B cell (primary cell): ENCODE measurements at regions not wholly inside any gene's neighbourhood (a gene's known extent, or its start where the extent isn't known, plus 50 kb on each side); places are given as distances from the start of the nearest gene placed in this dataset.

Source experiments
- EZH2 ChIP-seq: IDR thresholded peaks from 2 replicates; pipeline ENCODE4 v1.6.1; 2012; ENCODE audit warnings: borderline replicate concordance, low read depth, mild to moderate bottlenecking, moderate library complexity, low read length; ENCODE audit not compliant: insufficient read depth, poor library complexity, severe bottlenecking
- TF ChIP-seq, protein P1 (sequence below): fragments of 200-600 bp; IDR thresholded peaks from one replicate; pipeline ENCODE4 v1.8.0; 2022; ENCODE audit warnings: antibody characterized with exemption, mild to moderate bottlenecking

DNA sequence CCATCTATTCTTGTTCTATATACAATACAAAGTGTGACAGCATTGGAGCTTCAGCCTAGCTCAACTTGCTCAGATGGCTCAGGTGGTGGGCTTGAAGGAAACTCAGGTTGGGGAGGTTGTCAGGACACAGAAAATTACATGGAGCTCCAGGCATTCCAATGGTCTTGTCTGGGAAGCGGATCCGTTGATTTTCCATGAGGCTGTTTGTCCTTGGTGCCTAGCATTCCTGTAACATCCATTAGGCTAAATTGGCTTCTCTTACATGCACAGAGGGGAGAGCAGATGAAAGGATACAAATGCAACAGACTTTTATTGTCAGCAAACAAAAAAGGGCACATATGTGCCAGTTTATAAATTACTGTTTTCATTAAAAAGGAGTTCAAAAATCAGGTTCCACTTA lies 75.5 kb upstream of the OTX2 start:
- no peak for TF ChIP-seq EZH2
- TF ChIP-seq, protein P1, sequence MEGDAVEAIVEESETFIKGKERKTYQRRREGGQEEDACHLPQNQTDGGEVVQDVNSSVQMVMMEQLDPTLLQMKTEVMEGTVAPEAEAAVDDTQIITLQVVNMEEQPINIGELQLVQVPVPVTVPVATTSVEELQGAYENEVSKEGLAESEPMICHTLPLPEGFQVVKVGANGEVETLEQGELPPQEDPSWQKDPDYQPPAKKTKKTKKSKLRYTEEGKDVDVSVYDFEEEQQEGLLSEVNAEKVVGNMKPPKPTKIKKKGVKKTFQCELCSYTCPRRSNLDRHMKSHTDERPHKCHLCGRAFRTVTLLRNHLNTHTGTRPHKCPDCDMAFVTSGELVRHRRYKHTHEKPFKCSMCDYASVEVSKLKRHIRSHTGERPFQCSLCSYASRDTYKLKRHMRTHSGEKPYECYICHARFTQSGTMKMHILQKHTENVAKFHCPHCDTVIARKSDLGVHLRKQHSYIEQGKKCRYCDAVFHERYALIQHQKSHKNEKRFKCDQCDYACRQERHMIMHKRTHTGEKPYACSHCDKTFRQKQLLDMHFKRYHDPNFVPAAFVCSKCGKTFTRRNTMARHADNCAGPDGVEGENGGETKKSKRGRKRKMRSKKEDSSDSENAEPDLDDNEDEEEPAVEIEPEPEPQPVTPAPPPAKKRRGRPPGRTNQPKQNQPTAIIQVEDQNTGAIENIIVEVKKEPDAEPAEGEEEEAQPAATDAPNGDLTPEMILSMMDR, result no peak
